KMS-11 (cell line): ENCODE measurements at regions not wholly inside any gene's neighbourhood (a gene's known extent, or its start where the extent isn't known, plus 50 kb on each side); places are given as distances from the start of the nearest gene placed in this dataset.
"Not testable (repeated sequence)": the region's sequence is repeated elsewhere in the genome, so short reads cannot be mapped to it uniquely, and the experiment has no call there.

ENCODE experiments used
- H2AFZ ChIP-seq: fragments of 200-600 bp; sonication (generic); 2 replicates; pipeline ENCODE4 v1.6.1; 2016; ENCODE audit warnings: antibody characterized with exemption, mixed run types, low read depth
- H3K27ac ChIP-seq: fragments of 200-600 bp; sonication (generic); 2 replicates; pipeline ENCODE4 v1.6.1; 2016; ENCODE audit warnings: mild to moderate bottlenecking, mixed run types
- H3K27me3 ChIP-seq: fragments of 200-600 bp; sonication (generic); 2 replicates; pipeline ENCODE4 v1.6.1; 2017; ENCODE audit warnings: mild to moderate bottlenecking, low read depth, mixed run types, moderate library complexity; ENCODE audit not compliant: insufficient read depth
- H3K36me3 ChIP-seq: fragments of 200-600 bp; sonication (generic); 2 replicates; pipeline ENCODE4 v1.6.1; 2017; ENCODE audit warnings: mild to moderate bottlenecking, mixed run types; ENCODE audit not compliant: insufficient read depth
- H3K4me1 ChIP-seq: fragments of 200-600 bp; sonication (generic); 2 replicates; pipeline ENCODE4 v1.6.1; 2016; ENCODE audit warnings: mild to moderate bottlenecking, low read depth, mixed run types; ENCODE audit not compliant: poor library complexity, severe bottlenecking
- H3K4me2 ChIP-seq: fragments of 200-600 bp; sonication (generic); 2 replicates; pipeline ENCODE4 v1.7.0; 2016; ENCODE audit warnings: mild to moderate bottlenecking, mixed run types
- H3K4me3 ChIP-seq: fragments of 200-600 bp; sonication (generic); IDR thresholded peaks from 2 replicates; pipeline ENCODE4 v1.6.1; 2017; ENCODE audit warnings: low read depth, low read length, mixed read lengths; ENCODE audit not compliant: insufficient read depth
- H3K79me2 ChIP-seq: fragments of 200-600 bp; sonication (generic); 2 replicates; pipeline ENCODE4 v1.6.1; 2016; ENCODE audit warnings: low read depth, mixed run types; ENCODE audit not compliant: insufficient read depth
- H3K9ac ChIP-seq: fragments of 200-600 bp; sonication (generic); 2 replicates; pipeline ENCODE4 v1.6.1; 2016; ENCODE audit warnings: mild to moderate bottlenecking, mixed run types
- H4K20me1 ChIP-seq: fragments of 200-600 bp; sonication (generic); 2 replicates; pipeline ENCODE4 v1.6.1; 2016; ENCODE audit warnings: mild to moderate bottlenecking, mixed run types; ENCODE audit not compliant: insufficient read depth
- TF ChIP-seq, protein P1 (sequence below): fragments of 200-600 bp; sonication (generic); conservative IDR thresholded peaks from 2 replicates; pipeline ENCODE4 v1.6.1; 2017; ENCODE audit warnings: low read depth, mild to moderate bottlenecking, antibody characterized with exemption, low read length, moderate library complexity, mixed read lengths

- no peak overlapping the region for H3K4me3 ChIP-seq
- H3K9ac ChIP-seq = no peak overlapping the region
- no peaks in the 10 kb centered on the region for H3K79me2 ChIP-seq
- H3K27ac ChIP-seq = no peak overlapping the region
- TF ChIP-seq, protein P1, sequence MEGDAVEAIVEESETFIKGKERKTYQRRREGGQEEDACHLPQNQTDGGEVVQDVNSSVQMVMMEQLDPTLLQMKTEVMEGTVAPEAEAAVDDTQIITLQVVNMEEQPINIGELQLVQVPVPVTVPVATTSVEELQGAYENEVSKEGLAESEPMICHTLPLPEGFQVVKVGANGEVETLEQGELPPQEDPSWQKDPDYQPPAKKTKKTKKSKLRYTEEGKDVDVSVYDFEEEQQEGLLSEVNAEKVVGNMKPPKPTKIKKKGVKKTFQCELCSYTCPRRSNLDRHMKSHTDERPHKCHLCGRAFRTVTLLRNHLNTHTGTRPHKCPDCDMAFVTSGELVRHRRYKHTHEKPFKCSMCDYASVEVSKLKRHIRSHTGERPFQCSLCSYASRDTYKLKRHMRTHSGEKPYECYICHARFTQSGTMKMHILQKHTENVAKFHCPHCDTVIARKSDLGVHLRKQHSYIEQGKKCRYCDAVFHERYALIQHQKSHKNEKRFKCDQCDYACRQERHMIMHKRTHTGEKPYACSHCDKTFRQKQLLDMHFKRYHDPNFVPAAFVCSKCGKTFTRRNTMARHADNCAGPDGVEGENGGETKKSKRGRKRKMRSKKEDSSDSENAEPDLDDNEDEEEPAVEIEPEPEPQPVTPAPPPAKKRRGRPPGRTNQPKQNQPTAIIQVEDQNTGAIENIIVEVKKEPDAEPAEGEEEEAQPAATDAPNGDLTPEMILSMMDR = no peak
- H4K20me1 ChIP-seq = no peaks in the 10 kb centered on the region
- H3K4me2 ChIP-seq = no peak overlapping the region
- no peaks in the 10 kb centered on the region for H3K27me3 ChIP-seq
- H3K36me3 ChIP-seq = no peaks in the 10 kb centered on the region
- H2AFZ ChIP-seq = no peak overlapping the region
- peaks cover 6% of the 10 kb centered on the region for H3K4me1 ChIP-seq
These were observed 67.7 kb downstream of the ELAPOR2 start for GRCh38 chr7:86991771-86992191.

DNA sequence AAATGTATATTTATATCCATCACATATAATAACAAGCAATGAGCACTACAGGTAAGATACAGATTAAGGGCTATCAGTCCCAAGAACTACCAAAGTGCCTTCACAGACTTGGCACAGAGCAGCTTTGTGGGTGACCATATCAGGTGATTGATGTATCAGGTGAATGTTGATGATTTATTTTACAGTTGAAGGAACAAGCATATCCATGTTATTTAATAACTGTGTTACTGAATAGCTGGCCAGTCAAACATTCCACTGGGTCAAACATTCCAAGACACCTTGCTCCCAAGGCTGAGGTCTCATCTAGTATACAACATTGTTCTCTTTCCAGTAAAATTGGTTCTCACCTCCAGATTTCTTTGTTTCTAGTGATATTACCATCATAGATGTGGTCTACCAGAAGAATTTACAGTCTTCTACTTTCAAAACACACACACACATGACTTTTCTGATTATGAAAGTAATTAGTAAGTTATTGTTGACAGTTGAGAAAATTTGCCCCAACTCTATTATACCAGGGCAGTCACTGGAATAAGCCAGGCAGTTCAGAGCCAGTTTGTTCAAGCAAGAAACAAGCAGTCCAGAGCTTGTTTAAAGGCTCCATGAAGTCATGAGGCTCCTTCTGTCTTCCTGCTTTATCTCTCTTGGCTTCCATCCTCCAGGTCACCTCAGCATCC, 68.2 kb downstream of the ELAPOR2 start:
- TF ChIP-seq, protein P1 = no peak
- peaks cover 6% of the 10 kb centered on the region for H3K4me1 ChIP-seq
- H3K79me2 ChIP-seq = no peaks in the 10 kb centered on the region
- H4K20me1 ChIP-seq = no peaks in the 10 kb centered on the region
- H3K27ac ChIP-seq = no peak overlapping the region
- no peak overlapping the region for H2AFZ ChIP-seq
- H3K4me2 ChIP-seq = no peak overlapping the region
- H3K27me3 ChIP-seq = no peaks in the 10 kb centered on the region
- H3K9ac ChIP-seq = no peak overlapping the region
- no peaks in the 10 kb centered on the region for H3K36me3 ChIP-seq
- H3K4me3 ChIP-seq = no peak overlapping the region

DNA sequence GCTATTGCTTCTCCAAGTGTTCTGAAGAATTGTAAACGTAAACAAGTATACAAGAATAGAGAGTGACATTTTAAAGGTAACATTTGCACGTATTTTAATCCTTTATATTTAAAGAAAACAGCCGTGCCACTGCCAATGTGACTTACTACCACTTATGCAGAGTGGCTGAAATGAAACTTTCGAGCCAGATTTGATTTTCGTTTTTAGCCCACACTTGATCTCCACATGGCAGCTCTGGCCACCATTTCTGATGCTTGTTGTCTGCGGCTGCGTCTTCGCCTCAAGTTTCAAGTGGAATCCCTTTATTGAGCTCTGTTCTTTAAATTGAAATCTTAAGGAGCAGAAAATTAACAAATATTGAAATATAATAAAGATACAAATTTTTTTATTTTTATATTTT, 70.0 kb downstream of the ELAPOR2 start:
- Histone ChIP-seq H3K79me2 (no peaks in the 10 kb centered on the region), H3K4me2 (no peak overlapping the region; the same call in 1 of the 2 replicates), H3K9ac (no peak overlapping the region), H3K27ac (no peak overlapping the region), H2AFZ (no peak overlapping the region), H3K4me1 (peaks cover 6% of the 10 kb centered on the region), H3K4me3 (no peak overlapping the region), H3K36me3 (no peaks in the 10 kb centered on the region), H4K20me1 (no peaks in the 10 kb centered on the region), H3K27me3 (no peaks in the 10 kb centered on the region)
- TF ChIP-seq, protein P1 = no peak

GRCh38 chr7:86987834-86988233, 71.6 kb downstream of the ELAPOR2 start:
- H3K27ac ChIP-seq, H3K79me2 ChIP-seq, H3K4me2 ChIP-seq, H2AFZ ChIP-seq, H3K9ac ChIP-seq, H3K27me3 ChIP-seq, H4K20me1 ChIP-seq, H3K36me3 ChIP-seq, H3K4me1 ChIP-seq, H3K4me3 ChIP-seq: not testable (repeated sequence)

DNA sequence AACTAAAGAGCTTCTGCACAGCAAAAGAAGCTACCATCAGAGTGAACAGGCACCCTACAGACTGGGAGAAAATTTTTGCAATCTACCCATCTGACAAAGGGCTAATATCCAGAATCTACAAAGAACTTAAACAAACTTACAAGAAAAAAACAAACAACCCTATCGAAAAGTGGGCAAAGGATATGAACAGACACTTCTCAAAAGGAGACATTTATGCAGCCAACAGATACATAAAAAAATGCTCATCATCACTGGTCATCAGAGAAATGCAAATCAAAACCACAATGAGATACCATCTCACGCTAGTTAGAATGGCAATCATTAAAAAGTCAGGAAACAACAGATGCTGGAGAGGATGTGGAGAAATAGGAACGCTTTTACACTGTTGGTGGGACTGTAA, 72.1 kb downstream of the ELAPOR2 start:
- not testable (repeated sequence) for H3K27me3 ChIP-seq, H3K4me3 ChIP-seq, H4K20me1 ChIP-seq, H3K79me2 ChIP-seq, H3K36me3 ChIP-seq, H2AFZ ChIP-seq, H3K27ac ChIP-seq, H3K9ac ChIP-seq, H3K4me2 ChIP-seq, H3K4me1 ChIP-seq

GRCh38 chr7:86985342-86985741, 74.1 kb downstream of the ELAPOR2 start:
- not testable (repeated sequence) for H3K79me2 ChIP-seq, H3K4me2 ChIP-seq, H2AFZ ChIP-seq, H3K4me1 ChIP-seq, H3K4me3 ChIP-seq, H3K27me3 ChIP-seq, H3K27ac ChIP-seq, H4K20me1 ChIP-seq, H3K36me3 ChIP-seq, H3K9ac ChIP-seq

GRCh38 chr7:86983654-86984053, 75.8 kb downstream of the ELAPOR2 start:
- not testable (repeated sequence) for H3K4me2 ChIP-seq, H3K27ac ChIP-seq, H3K79me2 ChIP-seq, H2AFZ ChIP-seq, H3K9ac ChIP-seq, H3K27me3 ChIP-seq, H4K20me1 ChIP-seq, H3K4me3 ChIP-seq, H3K36me3 ChIP-seq
- peaks cover 15% of the 10 kb centered on the region for H3K4me1 ChIP-seq

DNA sequence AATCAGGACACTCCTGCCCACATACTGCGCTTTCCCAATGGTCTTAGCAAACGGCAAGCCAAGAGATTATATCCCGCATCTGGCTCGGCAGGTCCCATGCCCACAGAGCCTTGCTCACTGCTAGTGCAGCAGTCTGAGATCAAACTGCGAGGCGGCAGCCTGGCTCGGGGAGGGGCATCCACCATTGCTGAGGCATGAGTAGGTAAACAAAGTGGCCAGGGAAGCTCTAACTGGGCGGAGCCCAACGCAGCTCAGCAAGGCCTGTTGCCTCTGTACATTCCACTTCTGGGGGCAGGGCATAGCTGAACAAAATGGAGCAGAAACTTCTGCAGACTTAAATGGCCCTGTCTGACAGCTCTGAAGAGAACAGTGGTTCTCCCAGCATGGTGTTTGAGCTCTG, 77.5 kb downstream of the ELAPOR2 start:
- not testable (repeated sequence) for H4K20me1 ChIP-seq

More for the DNA sequence above, 77.5 kb downstream of the ELAPOR2 start:
- H3K79me2 ChIP-seq, H3K27ac ChIP-seq, H3K9ac ChIP-seq, H3K4me3 ChIP-seq, H2AFZ ChIP-seq, H3K4me2 ChIP-seq, H3K36me3 ChIP-seq, H3K27me3 ChIP-seq: not testable (repeated sequence)
- peaks cover 19% of the 10 kb centered on the region for H3K4me1 ChIP-seq
